Upper lobe of right lung (tissue), 1 donor: ENCODE measurements at regions not wholly inside any gene's neighbourhood (a gene's known extent, or its start where the extent isn't known, plus 50 kb on each side); places are given as distances from the start of the nearest gene placed in this dataset.

Experiments used
- ATAC-seq: fragments of 200-7000 bp; cut with Tn5 transposase; one replicate; pipeline ENCODE4 v1.9.1; 2020; ENCODE audit warnings: mild to moderate bottlenecking, moderate library complexity
- DNase-seq: peaks from one replicate; pipeline ENCODE4 v3.0.0-alpha.2; 2020
- H3K27ac ChIP-seq: fragments of 200-600 bp; one replicate; pipeline ENCODE4 v1.8.0; 2022
- H3K27me3 ChIP-seq: fragments of 200-600 bp; one replicate; pipeline ENCODE4 v1.8.0; 2022; ENCODE audit warnings: mild to moderate bottlenecking
- H3K36me3 ChIP-seq: fragments of 200-600 bp; one replicate; pipeline ENCODE4 v1.8.0; 2022
- H3K4me1 ChIP-seq: fragments of 200-600 bp; one replicate; pipeline ENCODE4 v1.8.0; 2022
- H3K4me3 ChIP-seq: fragments of 200-600 bp; one replicate; pipeline ENCODE4 v1.8.0; 2022; ENCODE audit warnings: mild to moderate bottlenecking
- H3K9me3 ChIP-seq: fragments of 200-600 bp; one replicate; pipeline ENCODE4 v1.8.0; 2022
- intact Hi-C: fragments of 100-400 bp; cut with DNase I; formaldehyde crosslinking; loops from one replicate; pipeline ENCODE4 v1.11.0; 2022
- TF ChIP-seq, protein P1 (sequence below): fragments of 200-600 bp; IDR thresholded peaks from one replicate; pipeline ENCODE4 v1.8.0; 2022; ENCODE audit warnings: antibody characterized with exemption
- donor health status: DM: no; HTN: yes; CAD: no; lungs with severe emphysema.

DNA sequence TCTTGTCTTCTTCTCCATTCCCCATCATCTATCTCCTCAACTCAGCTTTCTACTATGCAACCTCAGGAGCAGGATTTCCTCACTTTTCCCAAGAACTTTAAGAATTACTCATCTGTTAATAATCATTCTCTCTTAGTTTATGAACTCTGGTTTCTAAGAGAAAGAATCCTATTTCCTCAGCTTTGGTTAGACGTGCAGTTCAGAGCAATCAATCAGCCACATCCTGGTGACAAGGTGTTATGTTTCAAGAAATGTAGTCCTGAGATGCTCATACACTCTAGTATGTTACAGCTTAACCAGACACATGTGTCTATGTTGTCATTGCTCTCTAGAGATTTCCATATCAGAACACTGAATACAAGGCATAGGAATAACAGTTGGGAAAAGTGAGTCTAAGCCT is 277.9 kb downstream of the MBD2 start:
- TF ChIP-seq, protein P1, sequence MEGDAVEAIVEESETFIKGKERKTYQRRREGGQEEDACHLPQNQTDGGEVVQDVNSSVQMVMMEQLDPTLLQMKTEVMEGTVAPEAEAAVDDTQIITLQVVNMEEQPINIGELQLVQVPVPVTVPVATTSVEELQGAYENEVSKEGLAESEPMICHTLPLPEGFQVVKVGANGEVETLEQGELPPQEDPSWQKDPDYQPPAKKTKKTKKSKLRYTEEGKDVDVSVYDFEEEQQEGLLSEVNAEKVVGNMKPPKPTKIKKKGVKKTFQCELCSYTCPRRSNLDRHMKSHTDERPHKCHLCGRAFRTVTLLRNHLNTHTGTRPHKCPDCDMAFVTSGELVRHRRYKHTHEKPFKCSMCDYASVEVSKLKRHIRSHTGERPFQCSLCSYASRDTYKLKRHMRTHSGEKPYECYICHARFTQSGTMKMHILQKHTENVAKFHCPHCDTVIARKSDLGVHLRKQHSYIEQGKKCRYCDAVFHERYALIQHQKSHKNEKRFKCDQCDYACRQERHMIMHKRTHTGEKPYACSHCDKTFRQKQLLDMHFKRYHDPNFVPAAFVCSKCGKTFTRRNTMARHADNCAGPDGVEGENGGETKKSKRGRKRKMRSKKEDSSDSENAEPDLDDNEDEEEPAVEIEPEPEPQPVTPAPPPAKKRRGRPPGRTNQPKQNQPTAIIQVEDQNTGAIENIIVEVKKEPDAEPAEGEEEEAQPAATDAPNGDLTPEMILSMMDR: no peak
- no peak for DNase-seq
- H3K9me3 ChIP-seq: no peaks in the 10 kb centered on the region

DNA sequence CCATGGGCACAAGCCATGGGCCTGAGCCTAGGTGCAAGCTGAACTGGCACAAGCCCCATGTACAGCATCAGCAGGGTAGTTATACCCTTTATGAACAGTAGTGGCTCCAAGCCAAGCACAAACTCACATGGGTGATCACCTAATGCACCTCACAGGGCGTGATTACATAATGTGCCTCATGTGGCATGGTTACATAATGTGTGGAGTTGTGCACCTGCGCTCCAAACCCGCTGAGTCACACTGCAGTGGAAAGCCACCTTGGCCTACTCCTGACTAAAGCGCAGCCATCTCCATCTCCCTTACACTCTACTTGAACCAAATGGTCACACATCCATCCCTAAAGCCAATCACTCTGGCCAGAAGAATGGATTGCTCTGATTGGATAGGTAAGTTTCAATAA is 279.7 kb downstream of the MBD2 start:
- Histone ChIP-seq H3K36me3 (no peaks in the 10 kb centered on the region), H3K4me1 (no peaks in the 10 kb centered on the region), H3K4me3 (no peak overlapping the region), H3K9me3 (no peaks in the 10 kb centered on the region), H3K27me3 (no peaks in the 10 kb centered on the region), H3K27ac (no peak overlapping the region)
- intact Hi-C loops: no loop called here
- TF ChIP-seq, protein P1: no peak
- ATAC-seq: no peak
- DNase-seq: no peak

More for the DNA sequence above, 277.9 kb downstream of the MBD2 start:
- Histone ChIP-seq H3K4me3 (no peak overlapping the region), H3K27ac (no peak overlapping the region), H3K4me1 (no peaks in the 10 kb centered on the region), H3K36me3 (no peaks in the 10 kb centered on the region), H3K27me3 (no peaks in the 10 kb centered on the region)
- ATAC-seq: no peak
- intact Hi-C loops: no loop called here

DNA sequence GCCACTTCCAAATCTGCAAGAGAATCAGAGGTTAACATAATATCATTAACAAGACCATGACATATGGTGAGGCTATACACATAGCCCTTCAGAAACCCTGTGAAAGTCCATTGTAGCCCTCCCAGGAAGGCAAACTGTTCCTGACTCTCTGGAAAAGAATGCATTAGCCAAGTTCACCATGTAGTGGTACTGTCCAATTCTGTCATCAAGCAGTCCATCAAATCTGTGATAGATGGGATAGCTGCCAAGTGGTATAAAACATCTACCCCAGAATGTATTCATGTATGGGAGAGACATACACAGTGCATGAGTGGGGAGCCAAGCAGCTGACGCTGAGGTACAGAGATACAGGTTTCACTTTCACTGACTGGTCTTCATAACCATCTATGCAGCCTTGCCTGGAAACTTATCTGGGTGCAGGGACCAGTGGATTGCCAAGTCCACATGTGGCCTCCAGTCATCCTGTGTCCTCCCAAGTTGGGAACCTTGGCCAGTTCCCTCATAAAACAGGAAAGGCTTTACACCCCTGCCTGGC is 281.1 kb downstream of the MBD2 start:
- no peak overlapping the region for H3K4me3 ChIP-seq
- H3K36me3 ChIP-seq: no peaks in the 10 kb centered on the region
- intact Hi-C loops: no loop called here
- no peak for ATAC-seq
- H3K9me3 ChIP-seq: no peaks in the 10 kb centered on the region
- no peak overlapping the region for H3K27ac ChIP-seq
- no peak for DNase-seq
- no peaks in the 10 kb centered on the region for H3K27me3 ChIP-seq
- H3K4me1 ChIP-seq: no peaks in the 10 kb centered on the region
- TF ChIP-seq, protein P1: no peak

DNA sequence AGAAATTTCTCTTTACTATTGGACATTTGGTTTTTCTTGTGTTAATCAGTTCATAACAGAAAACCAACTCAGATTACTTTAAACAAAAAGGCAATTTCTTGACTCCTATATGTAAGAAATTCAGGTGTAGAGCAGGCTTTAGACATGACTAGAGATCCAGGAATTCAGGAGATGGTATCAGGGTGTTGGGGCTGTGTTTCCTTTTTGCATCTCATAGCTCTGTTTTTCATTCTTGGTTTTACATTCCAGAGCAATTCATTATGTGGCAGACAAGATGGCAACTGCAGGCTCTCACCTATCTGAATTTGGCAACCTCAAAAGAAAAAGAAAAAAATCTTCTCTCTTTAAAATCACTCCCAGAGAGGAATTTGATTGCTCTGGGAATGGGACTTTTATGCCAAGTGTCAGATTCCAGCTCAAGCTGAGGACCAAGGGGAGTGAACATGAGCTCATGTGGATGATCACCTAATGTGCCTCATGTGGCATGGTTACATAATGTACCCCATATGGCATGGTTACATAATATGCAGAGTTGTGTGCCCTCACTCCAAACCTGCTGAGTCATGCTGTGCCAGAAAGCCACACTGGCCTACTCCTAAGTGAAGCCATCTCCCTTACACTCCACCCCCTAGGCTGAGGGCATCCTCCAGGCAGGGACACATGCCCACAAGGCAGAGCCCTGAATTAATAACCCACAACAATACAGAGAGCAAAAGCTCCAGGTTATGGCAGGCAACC is 282.7 kb downstream of the MBD2 start:
- Histone ChIP-seq H3K9me3 (no peaks in the 10 kb centered on the region), H3K27me3 (no peaks in the 10 kb centered on the region), H3K4me3 (no peak overlapping the region), H3K4me1 (no peaks in the 10 kb centered on the region), H3K27ac (no peak overlapping the region), H3K36me3 (no peaks in the 10 kb centered on the region)
- DNase-seq: no peak
- intact Hi-C loops: no loop called here
- TF ChIP-seq, protein P1: no peak
- peak; percentile 72 for ATAC-seq

DNA sequence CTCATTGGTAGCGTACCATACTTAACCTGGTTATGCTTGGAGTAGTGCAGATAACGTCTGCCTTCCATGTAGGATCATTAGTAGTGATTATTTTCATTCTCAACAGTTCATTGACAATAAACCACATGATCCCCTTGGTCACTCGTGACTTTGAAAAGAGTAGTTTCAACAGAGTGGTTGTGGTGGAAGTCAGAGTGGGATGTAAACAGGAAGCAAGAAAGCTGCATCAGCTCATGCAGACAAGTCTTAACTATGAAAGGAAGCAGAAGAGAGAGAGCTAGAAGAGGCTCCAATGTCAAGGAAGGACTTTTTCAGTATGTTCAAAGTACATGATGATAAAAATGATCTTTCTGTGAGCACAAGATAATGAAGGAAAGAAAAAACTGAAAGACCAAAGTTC is 287.4 kb downstream of the MBD2 start:
- ATAC-seq (no peak), DNase-seq (no peak)
- H3K9me3 ChIP-seq: no peaks in the 10 kb centered on the region
- TF ChIP-seq, protein P1: no peak
- H3K4me1 ChIP-seq: no peaks in the 10 kb centered on the region
- intact Hi-C loops: no loop called here
- H3K4me3 ChIP-seq: no peak overlapping the region
- H3K36me3 ChIP-seq: no peaks in the 10 kb centered on the region
- no peak overlapping the region for H3K27ac ChIP-seq
- H3K27me3 ChIP-seq: no peaks in the 10 kb centered on the region
